HUES64 (cell line): ENCODE measurements at regions not wholly inside any gene's neighbourhood (a gene's known extent, or its start where the extent isn't known, plus 50 kb on each side); places are given as distances from the start of the nearest gene placed in this dataset.

Experiments
- H3K27ac ChIP-seq: 2 replicates; pipeline ENCODE4 v1.7.0; 2013; ENCODE audit warnings: low read depth, low read length, inconsistent platforms
- H3K27me3 ChIP-seq: 2 replicates; pipeline ENCODE4 v1.6.1; 2013; ENCODE audit warnings: mild to moderate bottlenecking, low read length; ENCODE audit not compliant: insufficient read depth
- H3K36me3 ChIP-seq: 2 replicates; pipeline ENCODE4 v1.6.1; 2013; ENCODE audit warnings: mild to moderate bottlenecking, low read length; ENCODE audit not compliant: insufficient read depth
- H3K4me1 ChIP-seq: 2 replicates; pipeline ENCODE4 v1.6.1; 2013; ENCODE audit warnings: mild to moderate bottlenecking, low read length, moderate library complexity; ENCODE audit not compliant: insufficient read depth
- H3K4me3 ChIP-seq: 2 replicates; pipeline ENCODE4 v1.5.1; 2013; ENCODE audit warnings: mild to moderate bottlenecking, low read length, moderate library complexity
- H3K9ac ChIP-seq: 2 replicates; pipeline ENCODE4 v1.6.1; 2013; ENCODE audit warnings: mild to moderate bottlenecking, low read depth, low read length
- H3K9me3 ChIP-seq: 2 replicates; pipeline ENCODE4 v1.6.1; 2013; ENCODE audit warnings: low read depth, low read length; ENCODE audit not compliant: insufficient read depth
- WGBS: fragments of 150-250, 120-280 bp; methylation state at CpG from one replicate; pipeline ENCODE4 v1.1.7; 2013; ENCODE audit warnings: missing lambda C conversion rate; 5-methylcytosine and 5-hydroxymethylcytosine counted together

- Histone ChIP-seq H3K27ac (no peak overlapping the region), H3K4me1 (no peaks in the 10 kb centered on the region)
- 90% methylated on average over 13 of the region's 13 CpGs for WGBS
Measured at GRCh38 chr13:80399340-80400163, 58.6 kb upstream of the SPRY2 start.

More at GRCh38 chr13:80399340-80400163, 58.6 kb upstream of the SPRY2 start:
- no peaks in the 10 kb centered on the region for H3K36me3 ChIP-seq
- no peaks in the 10 kb centered on the region for H3K27me3 ChIP-seq
- no peak overlapping the region for H3K4me3 ChIP-seq
- no peaks in the 10 kb centered on the region for H3K9me3 ChIP-seq
- H3K9ac ChIP-seq = no peak overlapping the region
